ENCODE measurements at regions not wholly inside any gene's neighbourhood (a gene's known extent, or its start where the extent isn't known, plus 50 kb on each side); places are given as distances from the start of the nearest gene placed in this dataset.

DNA sequence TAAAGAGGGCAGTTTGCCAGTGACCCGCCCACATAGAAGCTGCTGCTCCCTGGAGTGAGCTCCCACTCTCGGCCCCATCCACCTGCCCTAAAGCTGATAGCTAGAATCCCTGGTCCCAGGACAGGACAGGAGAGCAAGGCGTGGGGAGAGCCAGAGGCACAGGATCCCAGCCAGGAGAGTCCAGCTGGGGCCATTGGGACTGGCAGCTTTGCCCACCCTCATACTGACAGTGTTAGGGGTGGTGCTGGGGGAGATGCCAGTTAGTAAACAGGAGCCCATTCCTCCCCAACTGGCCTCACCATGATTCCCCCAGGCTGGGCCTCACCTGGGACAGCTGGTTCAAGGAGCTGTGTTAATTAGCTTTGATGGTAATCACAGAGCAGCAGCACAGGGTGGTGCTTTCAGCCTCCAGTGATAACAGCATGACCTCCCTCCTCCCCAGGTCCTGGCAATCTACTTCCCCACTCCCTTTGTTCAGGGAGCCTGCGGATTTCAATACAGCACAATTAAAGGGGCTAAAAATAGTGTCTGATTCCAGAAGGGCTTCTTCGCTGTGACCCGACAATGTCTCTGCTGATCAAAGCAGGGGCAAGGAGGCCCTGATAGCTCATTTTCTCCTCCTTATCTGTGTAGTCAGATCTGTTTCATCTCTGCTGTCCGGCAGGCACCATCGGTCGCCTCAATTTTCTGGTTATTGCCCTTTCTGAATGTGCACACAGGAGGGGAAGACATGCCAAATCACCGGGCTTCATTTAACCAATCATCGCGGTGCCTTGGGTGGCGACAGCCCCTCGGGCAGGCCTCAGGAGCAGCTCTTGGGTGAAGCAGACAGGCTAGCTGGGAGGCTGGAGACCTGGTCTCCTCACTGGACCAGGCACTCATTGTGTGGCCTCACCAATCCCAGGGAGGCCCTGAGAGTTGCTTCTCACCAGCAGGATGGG lies 119.9 kb upstream of the TEX51 start:
- Histone ChIP-seq H3K4me3 (no peak overlapping the region), H3K36me3 (ENCODE audit: insufficient read depth in 1 of 2, low read depth in 1 of 2) (no peaks in the 10 kb centered on the region), H3K4me1 (no peaks in the 10 kb centered on the region), H3K27ac (no peak overlapping the region), H3K9me3 (no peaks in the 10 kb centered on the region), H3K27me3 (ENCODE audit: insufficient read depth in 3 of 3, low read length in 2 of 3) (peaks cover 0 to 3% (median 2%) of the 10 kb centered on the region in 3 donors)
- ATAC-seq (no peak), DNase-seq (no peak)
- WGBS, 3 donors = 69 to 72% (median 69%) methylated on average over 14 of the region's 14 CpGs
- intact Hi-C loops (cut with DNase I) = loop anchor here (2.0 to 10.0 kb wide), 4 partner anchors 134 to 532 kb away; no protein-coding TSS in a partner anchor
- TF ChIP-seq, protein P1, sequence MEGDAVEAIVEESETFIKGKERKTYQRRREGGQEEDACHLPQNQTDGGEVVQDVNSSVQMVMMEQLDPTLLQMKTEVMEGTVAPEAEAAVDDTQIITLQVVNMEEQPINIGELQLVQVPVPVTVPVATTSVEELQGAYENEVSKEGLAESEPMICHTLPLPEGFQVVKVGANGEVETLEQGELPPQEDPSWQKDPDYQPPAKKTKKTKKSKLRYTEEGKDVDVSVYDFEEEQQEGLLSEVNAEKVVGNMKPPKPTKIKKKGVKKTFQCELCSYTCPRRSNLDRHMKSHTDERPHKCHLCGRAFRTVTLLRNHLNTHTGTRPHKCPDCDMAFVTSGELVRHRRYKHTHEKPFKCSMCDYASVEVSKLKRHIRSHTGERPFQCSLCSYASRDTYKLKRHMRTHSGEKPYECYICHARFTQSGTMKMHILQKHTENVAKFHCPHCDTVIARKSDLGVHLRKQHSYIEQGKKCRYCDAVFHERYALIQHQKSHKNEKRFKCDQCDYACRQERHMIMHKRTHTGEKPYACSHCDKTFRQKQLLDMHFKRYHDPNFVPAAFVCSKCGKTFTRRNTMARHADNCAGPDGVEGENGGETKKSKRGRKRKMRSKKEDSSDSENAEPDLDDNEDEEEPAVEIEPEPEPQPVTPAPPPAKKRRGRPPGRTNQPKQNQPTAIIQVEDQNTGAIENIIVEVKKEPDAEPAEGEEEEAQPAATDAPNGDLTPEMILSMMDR (IDR thresholded peaks at IDR 0.05) = no peak

DNA sequence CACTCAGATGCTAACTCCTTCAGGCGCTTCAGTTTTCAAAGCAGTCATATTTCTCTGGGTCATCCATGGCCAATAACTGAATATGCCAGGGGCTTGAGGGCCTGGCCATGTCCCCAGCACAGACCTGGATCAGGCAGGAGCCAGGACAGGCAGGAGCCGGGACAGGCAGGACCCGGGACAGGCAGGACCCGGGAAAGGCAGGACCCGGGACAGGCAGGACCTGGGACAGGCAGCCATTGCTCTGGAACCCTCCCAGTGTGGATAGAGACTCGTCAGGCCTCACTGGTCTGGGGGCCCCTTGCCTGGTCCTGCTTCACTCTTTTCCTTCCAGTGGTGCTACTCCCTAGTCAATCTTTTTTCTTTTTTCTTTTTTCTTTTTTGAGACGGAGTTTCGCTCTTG lies 117.5 kb upstream of the TEX51 start:
- TF ChIP-seq, protein P1 (IDR thresholded peaks at IDR 0.05) = no peak
- WGBS, 3 donors = 76 to 78% (median 77%) methylated on average over 7 to 8 of the region's 8 CpGs

DNA sequence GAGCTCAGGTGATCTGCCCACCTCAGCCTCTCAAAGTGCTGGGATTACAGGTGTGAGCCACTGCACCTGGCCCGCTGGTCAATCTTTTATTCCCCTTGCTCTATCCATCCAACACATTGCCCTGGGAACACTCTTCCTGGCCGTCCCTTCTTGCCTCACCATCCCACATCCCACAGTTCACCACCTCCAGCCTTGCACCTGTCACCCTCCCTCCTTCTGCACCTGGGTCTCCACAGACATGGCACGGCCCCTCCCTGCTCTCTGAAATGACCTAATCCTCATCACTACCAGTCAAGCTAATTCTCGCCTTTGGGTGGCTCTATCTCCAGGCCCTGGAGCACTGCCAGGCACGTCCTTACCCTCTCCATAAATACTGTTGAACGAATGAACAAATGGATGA lies 116.9 kb upstream of the TEX51 start:
- peaks cover 0 to 3% (median 2%) of the 10 kb centered on the region in 3 donors for H3K27me3 ChIP-seq (ENCODE audit: insufficient read depth in 3 of 3, low read length in 2 of 3)
- TF ChIP-seq, protein P1 (IDR thresholded peaks at IDR 0.05) = no peak
- H3K4me1 ChIP-seq = no peaks in the 10 kb centered on the region
- no peak overlapping the region for H3K27ac ChIP-seq
- intact Hi-C loops (cut with DNase I) = no loop called here
- no peaks in the 10 kb centered on the region for H3K9me3 ChIP-seq
- DNase-seq (no peak), ATAC-seq (no peak)
- WGBS, 3 donors = 68 to 81% (median 75%) methylated on average over 6 of the region's 6 CpGs
- no peaks in the 10 kb centered on the region for H3K36me3 ChIP-seq (ENCODE audit: insufficient read depth in 1 of 2, low read depth in 1 of 2)
- no peak overlapping the region for H3K4me3 ChIP-seq

More for the DNA sequence above, 117.5 kb upstream of the TEX51 start:
- Histone ChIP-seq H3K9me3 (no peaks in the 10 kb centered on the region), H3K36me3 (ENCODE audit: insufficient read depth in 1 of 2, low read depth in 1 of 2) (no peaks in the 10 kb centered on the region), H3K4me3 (no peak overlapping the region), H3K27ac (no peak overlapping the region), H3K4me1 (no peaks in the 10 kb centered on the region), H3K27me3 (ENCODE audit: insufficient read depth in 3 of 3, low read length in 2 of 3) (peaks cover 0 to 3% (median 2%) of the 10 kb centered on the region in 3 donors)
- DNase-seq (no peak), ATAC-seq (no peak)
- intact Hi-C loops (cut with DNase I) = no loop called here

DNA sequence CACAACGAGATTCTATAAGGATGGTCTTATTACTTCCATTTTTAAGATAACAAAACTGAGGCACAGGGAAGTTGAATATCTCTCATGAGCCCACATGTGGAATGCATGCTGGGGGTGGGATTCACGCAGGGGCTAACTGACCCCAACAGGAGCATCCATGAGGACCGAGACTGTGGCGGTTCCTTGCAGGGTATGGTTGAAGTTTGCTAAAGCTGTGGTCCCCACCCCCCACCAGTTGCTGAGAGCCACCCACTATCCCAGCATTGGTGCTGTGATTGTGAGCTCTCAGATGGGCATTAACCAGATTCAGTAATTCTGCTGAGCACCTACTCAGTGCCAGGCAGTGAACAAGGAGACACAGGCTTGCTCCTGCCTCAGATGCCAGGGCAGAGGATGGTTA lies 116.0 kb upstream of the TEX51 start:
- intact Hi-C loops (cut with DNase I) = no loop called here
- no peak for ATAC-seq
- no peak for DNase-seq

More for the DNA sequence above, 116.0 kb upstream of the TEX51 start:
- Histone ChIP-seq H3K4me3 (no peak overlapping the region), H3K4me1 (no peaks in the 10 kb centered on the region), H3K27ac (no peak overlapping the region), H3K27me3 (ENCODE audit: insufficient read depth in 3 of 3, low read length in 2 of 3) (peaks cover 0 to 3% (median 2%) of the 10 kb centered on the region in 3 donors), H3K36me3 (ENCODE audit: insufficient read depth in 1 of 2, low read depth in 1 of 2) (no peaks in the 10 kb centered on the region), H3K9me3 (no peaks in the 10 kb centered on the region)
- 81 to 90% (median 85%) methylated on average over 4 of the region's 4 CpGs for WGBS, 3 donors
- TF ChIP-seq, protein P1 (IDR thresholded peaks at IDR 0.05) = no peak

All from psoas muscle (tissue), 7 donors.